RWPE1 (cell line): ENCODE measurements at regions not wholly inside any gene's neighbourhood (a gene's known extent, or its start where the extent isn't known, plus 50 kb on each side); places are given as distances from the start of the nearest gene placed in this dataset.

Experiments
- CTCF ChIA-PET: fragments of 350-600 bp; sonication (Branson Sonifier 250); formaldehyde crosslinking; extraction: SDS; loops from one replicate; lab custom pipeline; 2021; lab: Yijun Ruan, JAX
- POLR2A ChIA-PET: fragments of 400-600 bp; formaldehyde crosslinking; extraction: SDS; loops from one replicate; lab custom pipeline; 2020; ENCODE audit warnings: antibody characterized with exemption; ENCODE audit not compliant: low non-redundant PET; lab: Yijun Ruan, JAX
- DNase-seq: peaks from one replicate; pipeline ENCODE4 v3.0.0; 2012; ENCODE audit warnings: low spot score
- H3K27ac ChIP-seq: fragments of 450-650 bp; 2 replicates; pipeline ENCODE4 v1.5.1; 2017
- CTCF ChIP-seq: fragments of 450-650 bp; conservative IDR thresholded peaks from 2 replicates; pipeline ENCODE4 v1.5.1; 2017; ENCODE audit warnings: low read depth, mild to moderate bottlenecking

- no peak for DNase-seq
- no peak for TF ChIP-seq CTCF
- ChIA-PET CTCF (interaction anchor here (0.7 kb wide), 1 partner anchor 140 kb away, joined by 4 read pairs; no protein-coding TSS in a partner anchor), POLR2A (no interaction called here)
- H3K27ac ChIP-seq: no peak overlapping the region
Measured at GRCh38 chr15:29403772-29404171, 134.2 kb upstream of the NSMCE3 start.

- ChIA-PET CTCF (no interaction called here), POLR2A (no interaction called here)
- no peak for DNase-seq
- H3K27ac ChIP-seq: no peak overlapping the region
- no peak for TF ChIP-seq CTCF
Measured at GRCh38 chr15:29401644-29402043, 132.0 kb upstream of the NSMCE3 start.

GRCh38 chr15:29400701-29401100, 131.1 kb upstream of the NSMCE3 start:
- POLR2A ChIA-PET: no interaction called here
- DNase-seq: no peak
- no peak for TF ChIP-seq CTCF
- CTCF ChIA-PET: interaction anchor here (0.6 kb wide), 1 partner anchor 386 kb away, joined by 3 read pairs; no protein-coding TSS in a partner anchor
- H3K27ac ChIP-seq: no peak overlapping the region

- CTCF ChIA-PET: no interaction called here
- DNase-seq: no peak
- TF ChIP-seq CTCF: no peak
- H3K27ac ChIP-seq: no peak overlapping the region
- POLR2A ChIA-PET: no interaction called here
Measured at GRCh38 chr15:29398907-29399306, 129.3 kb upstream of the NSMCE3 start.

GRCh38 chr15:29396176-29396811, 126.7 kb upstream of the NSMCE3 start:
- POLR2A ChIA-PET: no interaction called here
- CTCF ChIA-PET: interaction anchor here (1.0 kb wide), 1 partner anchor 90 kb away, joined by 4 read pairs; no protein-coding TSS in a partner anchor
- DNase-seq: no peak
- no peak overlapping the region for H3K27ac ChIP-seq
- no peak for TF ChIP-seq CTCF

GRCh38 chr15:29393443-29393842, 123.8 kb upstream of the NSMCE3 start:
- TF ChIP-seq CTCF: no peak
- ChIA-PET CTCF (no interaction called here), POLR2A (no interaction called here)
- H3K27ac ChIP-seq: no peak overlapping the region
- no peak for DNase-seq
